ENCODE measurements at regions not wholly inside any gene's neighbourhood (a gene's known extent, or its start where the extent isn't known, plus 50 kb on each side); places are given as distances from the start of the nearest gene placed in this dataset.

GRCh38 chr20:51077686-51078060, 54.8 kb upstream of the KCNG1 start:
- H3K9me3 ChIP-seq: no peaks in the 10 kb centered on the region
- H3K4me1 ChIP-seq (ENCODE audit: control insufficient read depth in 1 of 2, insufficient read depth in 2 of 2, low read depth in 1 of 2, low read length in 1 of 2): peaks cover 0 to 20% of the 10 kb centered on the region in 2 experiments; a peak in 1 of 4 replicates
- CTCF ChIA-PET: interaction anchor here (1.0 to 1.2 kb wide), 2 partner anchors 23 to 85 kb away, joined by 3 to 5 read pairs; no protein-coding TSS in a partner anchor
- no peak overlapping the region for H3K9ac ChIP-seq
- no peak for DNase-seq
- no peaks in the 10 kb centered on the region for H3K36me3 ChIP-seq (replicated peaks in 1 of 2; ENCODE audit: control insufficient read depth in 1 of 2, insufficient read depth in 2 of 2, low read length in 1 of 2)
- no peak overlapping the region for H3K4me3 ChIP-seq (ENCODE audit: low read depth in 2 of 2, low read length in 1 of 2)
- H3K27me3 ChIP-seq (ENCODE audit: insufficient read depth): peaks cover 12% of the 10 kb centered on the region; the same call in 1 of the 2 replicates
- H2AFZ ChIP-seq (ENCODE audit: low read depth): no peak overlapping the region
- H3K27ac ChIP-seq (ENCODE audit: low read depth in 2 of 2, low read length in 1 of 2): no peak overlapping the region
- H3K4me2 ChIP-seq: no peak overlapping the region
- POLR2A ChIA-PET: no interaction called here
- no peaks in the 10 kb centered on the region for H3K9me2 ChIP-seq
- no peaks in the 10 kb centered on the region for H3K79me2 ChIP-seq (ENCODE audit: insufficient read depth)
- no peak for TF ChIP-seq GATA2 (CRISPR knock-in tag; IDR thresholded peaks at IDR 0.05)
- TF ChIP-seq YY1 (IDR thresholded peaks at IDR 0.05; ENCODE audit: low read depth): no peak
- H4K20me1 ChIP-seq (ENCODE audit: insufficient read depth): no peaks in the 10 kb centered on the region
- 60% methylated on average over 8 of the region's 8 CpGs for WGBS (ENCODE audit: low lambda C conversion rate)
- no peaks in the 10 kb centered on the region for H3F3A ChIP-seq (replicated peaks; ENCODE audit: insufficient read depth)

GRCh38 chr20:51076786-51077685, 54.1 kb upstream of the KCNG1 start:
- Histone ChIP-seq H3K9ac (no peak overlapping the region), H3K4me1 (ENCODE audit: control insufficient read depth in 1 of 2, insufficient read depth in 2 of 2, low read depth in 1 of 2, low read length in 1 of 2) (peaks cover 0 to 20% of the 10 kb centered on the region in 2 experiments; a peak in 1 of 4 replicates), H3K9me3 (no peaks in the 10 kb centered on the region), H3K79me2 (ENCODE audit: insufficient read depth) (no peaks in the 10 kb centered on the region), H3K27me3 (ENCODE audit: insufficient read depth) (peaks cover 12% of the 10 kb centered on the region; the same call in 1 of the 2 replicates), H3K9me2 (no peaks in the 10 kb centered on the region), H3K27ac (ENCODE audit: low read depth in 2 of 2, low read length in 1 of 2) (no peak overlapping the region), H4K20me1 (ENCODE audit: insufficient read depth) (no peaks in the 10 kb centered on the region), H2AFZ (ENCODE audit: low read depth) (no peak overlapping the region), H3K36me3 (replicated peaks in 1 of 2; ENCODE audit: control insufficient read depth in 1 of 2, insufficient read depth in 2 of 2, low read length in 1 of 2) (no peaks in the 10 kb centered on the region), H3K4me3 (ENCODE audit: low read depth in 2 of 2, low read length in 1 of 2) (no peak overlapping the region), H3F3A (replicated peaks; ENCODE audit: insufficient read depth) (no peaks in the 10 kb centered on the region), H3K4me2 (no peak overlapping the region)
- WGBS (ENCODE audit: low lambda C conversion rate): 49% methylated on average over 10 of the region's 11 CpGs
- CTCF ChIA-PET: interaction anchor here (1.1 to 1.2 kb wide), 2 partner anchors 24 to 229 kb away, joined by 3 read pairs; no protein-coding TSS in a partner anchor
- POLR2A ChIA-PET: no interaction called here
- no peak for DNase-seq
- TF ChIP-seq TCF12 (IDR thresholded peaks at IDR 0.05) (no peak), JUND (IDR thresholded peaks at IDR 0.05) (no peak), SMC3 (IDR thresholded peaks at IDR 0.05; ENCODE audit: low read depth, low read length) (no peak), GABPA (IDR thresholded peaks at IDR 0.05; ENCODE audit: low read depth) (no peak), TAF1 (IDR thresholded peaks at IDR 0.05; ENCODE audit: borderline replicate concordance, low read depth, low read length) (no peak), MAX (IDR thresholded peaks at IDR 0.05; ENCODE audit: low read depth) (no peak), CHD2 (IDR thresholded peaks at IDR 0.05; ENCODE audit: low read length, partially characterized antibody) (no peak), NFIC (IDR thresholded peaks at IDR 0.05; ENCODE audit: borderline replicate concordance) (no peak), RFX5 (IDR thresholded peaks at IDR 0.05; ENCODE audit: low read length) (no peak), RXRA (IDR thresholded peaks at IDR 0.05; ENCODE audit: borderline replicate concordance, low read depth) (no peak), USF2 (IDR thresholded peaks at IDR 0.05; ENCODE audit: borderline replicate concordance, low read depth, low read length) (no peak), YY1 (IDR thresholded peaks at IDR 0.05; ENCODE audit: low read depth) (no peak), MXI1 (IDR thresholded peaks at IDR 0.05; ENCODE audit: low read depth, low read length) (no peak), RCOR1 (IDR thresholded peaks at IDR 0.05; ENCODE audit: low read length) (no peak), PBX3 (IDR thresholded peaks at IDR 0.05) (no peak), EZH2phosphoT487 (IDR thresholded peaks at IDR 0.05; ENCODE audit: borderline replicate concordance, low read depth) (no peak), CTCF (IDR thresholded peaks at IDR 0.05) (no peak), POLR2AphosphoS5 (IDR thresholded peaks at IDR 0.05; ENCODE audit: low read depth, low read length) (no peak), IRF3 (IDR thresholded peaks at IDR 0.05; ENCODE audit: low read depth, low read length) (no peak)

Measured in SK-N-SH (cell line).